NCI-H345 (cell line): ENCODE measurements at regions not wholly inside any gene's neighbourhood (a gene's known extent, or its start where the extent isn't known, plus 50 kb on each side); places are given as distances from the start of the nearest gene placed in this dataset.
A peak's percentile ranks its signal among the peaks of the same experiment; 100 is the strongest.

Experiments
- DNase-seq: peaks from one replicate; lab custom pipeline; 2025; lab: John Stamatoyannopoulos, UW

GRCh38 chr2:149908726-149909683, 321.4 kb upstream of the MMADHC start:
- DNase-seq = peak; percentile 58

- no peak for DNase-seq
Measured at GRCh38 chr2:149906886-149907285, 319.3 kb upstream of the MMADHC start.

DNA sequence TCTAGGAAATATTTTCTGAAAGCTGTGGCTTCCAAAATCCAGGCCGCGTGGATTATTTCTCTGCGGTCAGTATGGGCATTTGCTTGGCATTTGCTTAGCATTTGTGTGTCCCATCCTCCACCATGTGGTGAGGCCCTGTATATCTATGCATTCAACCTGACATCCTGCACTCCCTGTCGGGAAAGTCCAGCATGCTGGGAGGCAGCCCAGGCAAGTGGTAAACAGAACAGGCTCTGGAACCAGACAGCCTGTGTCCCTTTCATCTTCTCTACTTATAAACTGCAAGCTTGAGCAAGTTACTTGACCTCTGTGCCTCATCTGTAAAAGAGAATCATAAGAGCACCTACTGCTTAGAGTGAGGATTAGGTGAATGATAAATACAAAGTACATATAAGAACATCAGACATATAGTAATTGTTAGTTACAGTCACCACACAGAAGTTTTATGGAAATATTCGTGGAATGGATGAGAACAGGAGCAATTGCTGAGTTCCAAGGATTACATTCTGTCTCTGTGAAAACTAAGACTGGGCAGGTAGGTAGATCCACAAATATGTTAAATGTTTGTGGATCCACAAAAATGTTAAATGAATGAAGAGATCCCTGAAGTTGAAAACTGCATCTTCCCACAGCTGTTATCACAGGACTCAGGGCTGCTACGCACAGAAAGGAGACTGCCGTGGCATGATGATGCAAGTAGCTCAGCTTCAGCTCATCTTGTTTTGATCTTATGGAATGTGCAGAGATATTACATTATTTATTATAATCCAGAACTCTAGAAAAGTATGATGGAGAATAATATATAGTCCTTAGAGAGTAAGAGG, 317.0 kb upstream of the MMADHC start:
- DNase-seq = no peak

DNA sequence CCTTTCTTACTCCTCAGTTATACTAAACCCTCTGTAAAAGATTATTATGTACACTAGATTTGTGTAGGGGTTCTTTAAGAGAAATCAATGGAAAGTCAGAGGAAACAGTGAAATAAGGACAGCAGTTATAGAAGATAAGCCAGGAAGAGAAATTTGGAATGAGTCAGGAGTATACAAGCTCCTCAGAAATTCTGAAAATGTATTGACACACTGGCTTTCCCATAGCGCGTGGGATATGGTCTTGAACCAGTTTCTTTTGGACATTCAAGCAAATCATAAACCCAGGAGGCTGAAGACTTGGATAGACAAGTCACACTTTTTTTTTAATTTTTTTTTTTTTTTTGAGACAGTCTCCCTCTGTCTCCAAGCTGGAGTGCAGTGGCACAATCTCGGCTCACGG, 316.1 kb upstream of the MMADHC start:
- DNase-seq = no peak

DNA sequence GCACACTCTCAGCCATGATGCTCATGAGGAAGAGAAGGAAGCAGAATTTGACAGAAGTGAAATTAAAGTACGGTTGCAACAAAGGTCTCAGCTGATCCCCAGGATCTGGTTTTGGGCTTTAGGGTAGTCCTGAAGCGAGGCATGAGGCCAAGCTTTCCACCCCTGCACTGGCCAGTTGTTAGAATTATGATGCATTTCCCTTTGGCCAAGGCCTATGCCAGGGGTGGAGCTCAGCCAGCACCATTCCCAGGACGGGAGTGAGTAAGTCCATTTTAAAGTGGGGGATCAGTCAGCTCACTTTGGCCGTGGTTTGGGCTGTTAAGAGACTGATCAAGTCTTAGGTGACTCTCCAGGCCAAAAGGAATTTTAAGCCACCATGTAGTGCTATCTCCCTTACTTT, 314.5 kb upstream of the MMADHC start:
- no peak for DNase-seq

- DNase-seq = no peak
Measured at GRCh38 chr2:149901231-149901859, 313.8 kb upstream of the MMADHC start.

- DNase-seq = no peak
Measured at GRCh38 chr2:149899390-149899789, 311.8 kb upstream of the MMADHC start.

- DNase-seq = no peak
Measured at GRCh38 chr2:149894760-149895159, 307.2 kb upstream of the MMADHC start.

DNA sequence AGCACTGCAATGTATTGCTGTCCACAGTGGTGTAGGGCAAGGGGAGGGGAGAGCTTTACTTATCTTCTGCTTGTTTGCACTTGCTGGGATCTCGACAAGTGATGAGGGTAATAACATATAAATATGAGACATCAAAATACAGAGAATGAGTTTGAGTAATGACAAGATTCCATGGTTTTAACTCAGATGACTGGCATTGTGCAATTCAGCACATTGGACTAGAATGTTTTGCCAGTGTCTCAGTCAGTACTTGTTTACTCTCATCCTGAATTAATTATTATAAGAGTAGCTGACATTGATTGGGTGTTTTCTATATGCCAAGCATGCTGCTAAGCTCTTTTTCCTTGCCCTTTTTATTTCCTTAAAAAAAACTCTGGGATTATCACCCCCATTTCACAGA, 306.7 kb upstream of the MMADHC start:
- DNase-seq = no peak

DNA sequence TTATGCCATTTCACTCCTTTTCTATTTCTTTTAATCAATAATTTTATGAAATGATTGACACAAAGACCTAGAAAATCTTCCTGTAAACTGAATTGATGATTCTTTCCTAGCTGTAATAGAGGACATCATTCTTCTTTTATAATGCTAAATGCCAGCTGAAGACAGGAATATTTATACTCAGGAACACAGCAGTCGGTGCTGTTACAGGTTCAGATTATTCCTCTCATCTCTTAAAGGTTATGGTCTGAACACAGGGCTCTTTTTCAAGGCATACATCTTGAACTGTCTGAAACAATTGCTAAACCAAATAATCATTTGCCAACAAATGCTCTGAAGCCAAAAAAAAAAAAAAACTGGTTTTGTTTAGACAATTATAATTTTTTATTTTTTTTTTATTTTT, 305.0 kb upstream of the MMADHC start:
- no peak for DNase-seq

- DNase-seq = peak; percentile 16
Measured at GRCh38 chr2:149885946-149886345, 298.4 kb upstream of the MMADHC start.

GRCh38 chr2:149885468-149885867, 297.9 kb upstream of the MMADHC start:
- peak; percentile 94 for DNase-seq

DNA sequence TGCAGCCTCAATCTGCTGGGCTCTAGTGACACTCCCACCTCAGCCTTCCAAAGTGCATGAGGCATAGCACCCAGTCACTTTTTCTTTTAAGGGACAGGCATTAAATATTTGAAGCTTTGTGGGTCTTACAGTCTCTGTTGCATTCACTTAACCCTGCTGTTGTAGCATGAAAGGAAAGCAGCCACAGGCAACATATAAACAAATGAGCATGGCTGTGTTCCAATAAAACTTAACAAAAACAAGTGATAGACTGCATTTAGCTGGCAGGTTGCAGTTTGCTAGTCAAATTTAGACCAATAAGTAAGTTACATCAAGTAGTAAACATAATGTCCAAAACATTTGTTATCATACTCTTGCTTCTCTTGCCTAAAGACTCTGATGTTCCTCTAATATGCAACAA, 297.3 kb upstream of the MMADHC start:
- DNase-seq = peak; percentile 72

- no peak for DNase-seq
Measured at GRCh38 chr2:149877913-149878312, 290.3 kb upstream of the MMADHC start.

- DNase-seq = no peak
Measured at GRCh38 chr2:149877074-149877473, 289.5 kb upstream of the MMADHC start.

- DNase-seq = no peak
Measured at GRCh38 chr2:149873936-149874335, 286.4 kb upstream of the MMADHC start.

DNA sequence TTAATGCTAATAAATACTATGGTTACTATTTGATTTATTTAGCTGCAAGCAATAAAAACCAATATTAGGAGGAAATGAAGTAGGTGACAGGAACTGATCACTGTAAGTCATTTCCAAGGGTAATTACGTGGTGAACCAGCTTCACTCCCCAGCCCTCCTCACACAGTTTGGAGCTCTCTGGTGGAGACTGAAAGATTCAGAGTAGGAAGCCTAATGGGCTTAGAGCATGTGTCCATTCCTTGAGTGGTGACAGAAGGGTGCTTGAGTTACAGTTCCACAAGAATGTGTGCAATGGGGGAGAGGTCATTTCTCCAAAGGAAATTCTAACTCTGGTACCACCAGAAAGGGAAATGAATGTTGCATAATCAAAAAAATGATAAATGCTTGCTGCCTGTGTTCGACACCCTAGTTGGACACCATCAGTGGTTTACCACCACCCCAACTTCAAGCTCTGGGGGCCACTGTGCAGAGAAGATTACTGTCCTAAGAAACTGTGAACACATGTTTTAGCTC, 285.1 kb upstream of the MMADHC start:
- DNase-seq = no peak

- DNase-seq = no peak
Measured at GRCh38 chr2:149872041-149872440, 284.5 kb upstream of the MMADHC start.

DNA sequence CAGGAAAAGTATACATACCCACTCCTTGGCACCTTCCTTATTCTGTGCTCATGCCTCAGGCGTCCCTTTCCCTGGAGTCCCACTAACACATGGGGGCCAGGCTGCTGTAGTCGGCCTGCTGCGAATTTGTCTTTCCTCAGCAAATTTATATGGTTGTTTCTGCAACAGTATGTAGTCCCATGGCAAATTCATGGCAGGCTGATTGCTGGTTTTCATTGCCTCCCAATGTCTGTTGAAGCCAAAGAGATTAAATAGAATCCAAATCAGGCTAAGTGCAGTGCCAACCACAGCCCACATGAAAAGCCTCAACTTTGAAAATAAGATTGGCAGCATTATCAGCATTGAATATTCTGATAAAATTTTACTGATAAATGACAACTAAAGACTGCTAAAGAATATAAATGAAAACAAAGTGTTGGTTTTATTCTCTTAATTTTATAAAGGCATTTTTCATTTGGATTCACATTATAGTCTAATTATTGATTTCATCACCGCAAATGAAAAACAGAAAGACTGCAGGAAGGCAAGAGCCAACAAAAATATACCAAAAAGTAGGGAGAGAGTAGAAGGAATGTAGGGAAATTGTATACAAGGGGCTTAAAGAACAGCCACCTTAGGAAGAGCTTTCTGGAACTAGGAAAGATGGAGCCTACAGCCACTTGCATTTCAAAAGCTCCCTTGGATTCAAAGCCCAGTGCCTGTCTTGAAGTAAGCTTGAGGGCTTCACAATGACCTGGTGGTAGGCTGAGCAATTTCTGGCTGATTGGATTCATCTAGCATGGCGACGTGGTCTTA, 283.7 kb upstream of the MMADHC start:
- no peak for DNase-seq

- DNase-seq = no peak
Measured at GRCh38 chr2:149863227-149863626, 275.7 kb upstream of the MMADHC start.

DNA sequence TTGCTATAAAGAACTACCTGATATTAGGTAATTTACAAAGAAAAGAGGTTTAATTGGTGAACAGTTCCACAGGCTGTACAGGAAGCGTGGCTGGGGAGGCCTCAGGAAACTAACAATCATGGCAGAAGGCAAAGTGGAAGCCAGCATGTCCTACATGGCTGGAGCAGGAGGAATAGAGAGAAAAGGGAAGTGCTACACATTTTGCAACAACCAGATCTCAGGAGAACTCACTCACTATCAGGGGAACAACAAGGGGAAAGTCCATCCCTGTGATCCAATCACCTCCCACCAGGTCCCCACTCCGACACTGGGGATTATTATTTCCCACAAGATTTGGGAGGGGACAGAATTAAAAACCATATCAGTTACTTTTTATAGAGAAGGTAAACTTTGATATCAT, 273.5 kb upstream of the MMADHC start:
- DNase-seq = no peak
